GM12892 (cell line): ENCODE measurements at regions not wholly inside any gene's neighbourhood (a gene's known extent, or its start where the extent isn't known, plus 50 kb on each side); places are given as distances from the start of the nearest gene placed in this dataset.

Experiments
- POLR2AphosphoS5 ChIP-seq: IDR thresholded peaks from 2 replicates; pipeline ENCODE4 v1.6.1; 2011; ENCODE audit warnings: low read depth, low read length, control low read depth
- TAF1 ChIP-seq: IDR thresholded peaks from 2 replicates; pipeline ENCODE4 v1.6.1; 2011; ENCODE audit warnings: low read depth, mild to moderate bottlenecking, control low read depth, low read length, borderline replicate concordance

DNA sequence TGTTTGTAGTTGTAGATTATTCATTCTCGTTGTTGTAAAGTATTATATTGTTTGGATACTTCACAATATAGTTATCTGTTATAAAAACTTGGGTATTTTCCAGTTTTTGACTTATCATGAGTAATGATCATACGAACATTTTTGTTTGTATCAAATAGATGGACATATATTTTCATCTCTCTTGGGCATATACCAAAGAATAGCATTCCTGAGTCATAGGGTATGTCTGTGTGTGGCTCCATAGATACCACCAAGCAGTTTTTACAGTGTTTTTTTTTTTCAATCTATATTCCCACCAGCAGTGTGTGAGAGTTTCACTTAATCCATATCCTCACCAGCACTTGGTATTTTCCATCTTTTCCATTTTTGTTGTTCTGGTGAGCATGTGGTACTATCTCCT is 89.7 kb upstream of the RAB40AL start:
- TF ChIP-seq POLR2AphosphoS5 (no peak), TAF1 (no peak)
